ENCODE measurements at regions not wholly inside any gene's neighbourhood (a gene's known extent, or its start where the extent isn't known, plus 50 kb on each side); places are given as distances from the start of the nearest gene placed in this dataset.

- H3K27me3 ChIP-seq (ENCODE audit: control insufficient read depth in 3 of 3, insufficient read depth in 3 of 3, low read length in 2 of 3), result peaks cover 0 to 13% (median 0%) of the 10 kb centered on the region in 3 donors
- H3K36me3 ChIP-seq (ENCODE audit: control insufficient read depth in 4 of 4, insufficient read depth in 4 of 4, low read length in 4 of 4), result no peaks in the 10 kb centered on the region
- ATAC-seq (ENCODE audit: insufficient read depth, low FRiP score) (no peak), DNase-seq (no peak)
- WGBS, 2 donors, result 94 to 96% methylated on average over 10 of the region's 10 CpGs
- H3K4me3 ChIP-seq, result no peak overlapping the region
- peaks cover 0 to 4% (median 0%) of the 10 kb centered on the region in 4 donors for H3K9me3 ChIP-seq (ENCODE audit: control insufficient read depth in 4 of 4, insufficient read depth in 3 of 4, low read length in 3 of 4)
- TF ChIP-seq, protein P1, sequence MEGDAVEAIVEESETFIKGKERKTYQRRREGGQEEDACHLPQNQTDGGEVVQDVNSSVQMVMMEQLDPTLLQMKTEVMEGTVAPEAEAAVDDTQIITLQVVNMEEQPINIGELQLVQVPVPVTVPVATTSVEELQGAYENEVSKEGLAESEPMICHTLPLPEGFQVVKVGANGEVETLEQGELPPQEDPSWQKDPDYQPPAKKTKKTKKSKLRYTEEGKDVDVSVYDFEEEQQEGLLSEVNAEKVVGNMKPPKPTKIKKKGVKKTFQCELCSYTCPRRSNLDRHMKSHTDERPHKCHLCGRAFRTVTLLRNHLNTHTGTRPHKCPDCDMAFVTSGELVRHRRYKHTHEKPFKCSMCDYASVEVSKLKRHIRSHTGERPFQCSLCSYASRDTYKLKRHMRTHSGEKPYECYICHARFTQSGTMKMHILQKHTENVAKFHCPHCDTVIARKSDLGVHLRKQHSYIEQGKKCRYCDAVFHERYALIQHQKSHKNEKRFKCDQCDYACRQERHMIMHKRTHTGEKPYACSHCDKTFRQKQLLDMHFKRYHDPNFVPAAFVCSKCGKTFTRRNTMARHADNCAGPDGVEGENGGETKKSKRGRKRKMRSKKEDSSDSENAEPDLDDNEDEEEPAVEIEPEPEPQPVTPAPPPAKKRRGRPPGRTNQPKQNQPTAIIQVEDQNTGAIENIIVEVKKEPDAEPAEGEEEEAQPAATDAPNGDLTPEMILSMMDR (IDR thresholded peaks at IDR 0.05; ENCODE audit: control extremely low read depth, extremely low read depth), result no peak
- H3K4me1 ChIP-seq (ENCODE audit: control insufficient read depth in 5 of 5, insufficient read depth in 5 of 5, low read length in 5 of 5), result no peaks in the 10 kb centered on the region
- H3K27ac ChIP-seq (ENCODE audit: low read depth in 1 of 2, low read length in 1 of 2), result no peak overlapping the region
- H3K9ac ChIP-seq (ENCODE audit: insufficient read depth in 1 of 2, low read length in 2 of 2), result no peak overlapping the region
Observed at GRCh38 chr10:128384831-128385230, 258.6 kb upstream of the MKI67 start.

DNA sequence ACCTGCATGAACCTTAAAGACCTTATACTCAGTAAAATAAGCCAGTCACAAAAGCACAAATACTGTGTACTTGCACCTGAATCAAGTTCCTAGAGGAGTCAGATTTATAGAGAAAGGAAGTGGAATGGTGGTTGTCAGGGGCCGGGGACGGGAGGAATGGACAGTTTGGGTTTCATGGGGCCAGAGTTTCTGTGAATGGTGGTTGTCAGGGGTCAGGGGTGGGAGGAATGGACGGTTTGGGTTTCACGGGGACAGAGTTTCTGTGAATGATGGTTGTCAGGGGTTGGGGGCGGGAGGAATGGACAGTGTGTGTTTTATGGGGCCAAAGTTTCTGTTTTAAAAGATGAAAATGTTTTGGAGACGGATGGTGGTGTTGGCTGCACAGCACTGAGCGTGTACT lies 260.0 kb upstream of the MKI67 start:
- no peaks in the 10 kb centered on the region for H3K36me3 ChIP-seq (ENCODE audit: control insufficient read depth in 4 of 4, insufficient read depth in 4 of 4, low read length in 4 of 4)
- no peaks in the 10 kb centered on the region for H3K4me1 ChIP-seq (ENCODE audit: control insufficient read depth in 5 of 5, insufficient read depth in 5 of 5, low read length in 5 of 5)
- no peak overlapping the region for H3K4me3 ChIP-seq
- 73 to 79% methylated on average over 7 of the region's 7 CpGs for WGBS, 2 donors
- no peak overlapping the region for H3K27ac ChIP-seq (ENCODE audit: low read depth in 1 of 2, low read length in 1 of 2)
- TF ChIP-seq, protein P1 (IDR thresholded peaks at IDR 0.05; ENCODE audit: control extremely low read depth, extremely low read depth), result no peak
- H3K27me3 ChIP-seq (ENCODE audit: control insufficient read depth in 3 of 3, insufficient read depth in 3 of 3, low read length in 2 of 3), result peaks cover 0 to 16% (median 0%) of the 10 kb centered on the region in 3 donors
- H3K9ac ChIP-seq (ENCODE audit: insufficient read depth in 1 of 2, low read length in 2 of 2), result no peak overlapping the region
- ATAC-seq (ENCODE audit: insufficient read depth, low FRiP score) (no peak), DNase-seq (no peak)
- H3K9me3 ChIP-seq (ENCODE audit: control insufficient read depth in 4 of 4, insufficient read depth in 3 of 4, low read length in 3 of 4), result peaks cover 0 to 4% (median 0%) of the 10 kb centered on the region in 4 donors

DNA sequence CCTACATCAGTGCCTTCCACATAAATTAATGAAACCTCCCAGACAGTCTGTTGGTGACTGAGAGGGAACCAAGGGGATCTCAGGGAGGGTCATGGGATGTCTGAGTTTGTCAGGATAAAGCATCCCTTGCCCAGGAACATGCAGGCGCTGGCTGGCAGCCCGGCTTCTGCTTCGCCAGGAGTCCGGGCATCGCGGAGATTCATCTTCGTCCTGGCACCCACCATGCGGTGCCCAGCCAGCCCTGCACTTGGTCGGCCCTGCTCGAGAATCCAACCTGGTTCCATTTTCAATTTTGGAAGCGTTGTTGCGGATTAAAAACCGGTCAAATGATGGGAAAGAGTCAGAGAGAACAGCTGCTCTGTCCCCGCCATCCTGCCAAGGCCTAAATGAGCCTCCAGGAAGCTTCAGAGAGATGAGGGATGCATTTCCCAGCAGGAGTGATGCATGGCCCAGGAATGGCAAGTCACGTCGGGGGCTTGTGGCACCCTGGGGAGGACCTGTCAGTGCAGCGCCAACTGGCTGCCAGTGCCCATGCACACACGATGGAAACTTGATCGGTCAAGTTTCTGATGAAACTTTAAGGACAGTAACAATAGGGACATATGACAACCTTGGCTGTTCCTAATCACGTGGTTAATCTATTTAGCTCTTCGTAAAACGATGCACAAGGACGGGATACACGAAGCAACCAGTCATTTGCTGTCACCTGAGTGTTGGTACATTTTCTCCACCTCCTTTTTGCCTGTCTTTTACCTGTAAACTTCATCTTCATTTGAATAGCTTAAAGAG lies 260.8 kb upstream of the MKI67 start:
- Histone ChIP-seq H3K27me3 (ENCODE audit: control insufficient read depth in 3 of 3, insufficient read depth in 3 of 3, low read length in 2 of 3) (peaks cover 0 to 14% (median 0%) of the 10 kb centered on the region in 3 donors), H3K36me3 (ENCODE audit: control insufficient read depth in 4 of 4, insufficient read depth in 4 of 4, low read length in 4 of 4) (no peaks in the 10 kb centered on the region), H3K27ac (ENCODE audit: low read depth in 1 of 2, low read length in 1 of 2) (no peak overlapping the region), H3K4me3 (no peak overlapping the region), H3K4me1 (ENCODE audit: control insufficient read depth in 5 of 5, insufficient read depth in 5 of 5, low read length in 5 of 5) (no peaks in the 10 kb centered on the region), H3K9ac (ENCODE audit: insufficient read depth in 1 of 2, low read length in 2 of 2) (no peak overlapping the region), H3K9me3 (ENCODE audit: control insufficient read depth in 4 of 4, insufficient read depth in 3 of 4, low read length in 3 of 4) (peaks cover 0 to 4% (median 0%) of the 10 kb centered on the region in 4 donors)
- ATAC-seq (ENCODE audit: insufficient read depth, low FRiP score), result no peak
- TF ChIP-seq, protein P1 (IDR thresholded peaks at IDR 0.05; ENCODE audit: control extremely low read depth, extremely low read depth), result no peak
- DNase-seq, result no peak
- whole genome bisulfite sequencing, 2 donors, result 89 to 91% methylated on average over 24 of the region's 24 CpGs

All from lung (tissue), 11 donors.